Left kidney (tissue), 1 donor: ENCODE measurements at regions not wholly inside any gene's neighbourhood (a gene's known extent, or its start where the extent isn't known, plus 50 kb on each side); places are given as distances from the start of the nearest gene placed in this dataset.
"Not testable (repeated sequence)": the region's sequence is repeated elsewhere in the genome, so short reads cannot be mapped to it uniquely, and the experiment has no call there.

Experiments
- DNase-seq: peaks from one replicate; pipeline ENCODE4 v3.0.0-alpha.2; 2013

GRCh38 chr5:3103262-3103811, 351.9 kb upstream of the IRX2 start:
- peak; percentile 38 for DNase-seq

GRCh38 chr5:3102531-3102930, 351.1 kb upstream of the IRX2 start:
- no peak for DNase-seq

- DNase-seq, result no peak
Measured at GRCh38 chr5:3101561-3101960, 350.1 kb upstream of the IRX2 start.

GRCh38 chr5:3100921-3101551, 349.6 kb upstream of the IRX2 start:
- DNase-seq, result no peak

- no peak for DNase-seq
Measured at GRCh38 chr5:3099954-3100353, 348.5 kb upstream of the IRX2 start.

GRCh38 chr5:3099526-3099925, 348.0 kb upstream of the IRX2 start:
- no peak for DNase-seq

GRCh38 chr5:3098821-3099220, 347.3 kb upstream of the IRX2 start:
- DNase-seq, result no peak

- DNase-seq, result no peak
Measured at GRCh38 chr5:3092664-3093063, 341.2 kb upstream of the IRX2 start.

GRCh38 chr5:3092211-3092610, 340.7 kb upstream of the IRX2 start:
- DNase-seq, result no peak

GRCh38 chr5:3091040-3091774, 339.7 kb upstream of the IRX2 start:
- DNase-seq, result no peak

GRCh38 chr5:3090305-3090704, 338.8 kb upstream of the IRX2 start:
- not testable (repeated sequence) for DNase-seq

GRCh38 chr5:3080366-3080765, 328.9 kb upstream of the IRX2 start:
- no peak for DNase-seq

GRCh38 chr5:3077684-3078083, 326.2 kb upstream of the IRX2 start:
- DNase-seq, result no peak

- no peak for DNase-seq
Measured at GRCh38 chr5:3075309-3075708, 323.8 kb upstream of the IRX2 start.

GRCh38 chr5:3068401-3068800, 316.9 kb upstream of the IRX2 start:
- no peak for DNase-seq

- DNase-seq, result no peak
Measured at GRCh38 chr5:3060283-3060682, 308.8 kb upstream of the IRX2 start.

- DNase-seq, result no peak
Measured at GRCh38 chr5:3059488-3059887, 308.0 kb upstream of the IRX2 start.

GRCh38 chr5:3058942-3059341, 307.5 kb upstream of the IRX2 start:
- no peak for DNase-seq

GRCh38 chr5:3056866-3057265, 305.4 kb upstream of the IRX2 start:
- DNase-seq, result peak; percentile 13

- no peak for DNase-seq
Measured at GRCh38 chr5:3051400-3051799, 299.9 kb upstream of the IRX2 start.

GRCh38 chr5:3050863-3051262, 299.4 kb upstream of the IRX2 start:
- no peak for DNase-seq

GRCh38 chr5:3049261-3049660, 297.8 kb upstream of the IRX2 start:
- DNase-seq, result no peak

- DNase-seq, result no peak
Measured at GRCh38 chr5:3047212-3047774, 295.8 kb upstream of the IRX2 start.
